ENCODE measurements at regions not wholly inside any gene's neighbourhood (a gene's known extent, or its start where the extent isn't known, plus 50 kb on each side); places are given as distances from the start of the nearest gene placed in this dataset.
"Not testable (repeated sequence)": the region's sequence is repeated elsewhere in the genome, so short reads cannot be mapped to it uniquely, and the experiment has no call there.

DNA sequence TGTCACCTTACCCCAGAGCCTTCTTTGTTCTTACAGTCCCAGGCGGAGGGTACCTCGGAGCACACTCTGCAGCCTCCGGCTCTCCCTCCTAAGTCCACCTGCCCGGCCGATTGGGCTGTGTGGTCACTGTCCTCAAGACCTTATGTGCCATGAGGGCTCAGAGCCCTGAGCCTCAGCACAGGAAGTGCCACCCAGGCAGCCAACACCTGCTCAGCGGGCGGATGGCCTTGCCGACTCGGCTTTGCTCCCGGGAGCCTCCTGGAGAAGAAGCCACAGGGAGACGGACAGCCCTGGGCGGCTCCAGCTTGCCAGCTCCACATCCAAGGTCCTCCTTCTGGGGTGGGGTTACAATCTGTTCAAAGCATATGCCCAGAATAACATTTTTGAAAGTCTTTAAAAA lies 4439.2 kb upstream of the TPTE start:
- TF ChIP-seq, protein P1, sequence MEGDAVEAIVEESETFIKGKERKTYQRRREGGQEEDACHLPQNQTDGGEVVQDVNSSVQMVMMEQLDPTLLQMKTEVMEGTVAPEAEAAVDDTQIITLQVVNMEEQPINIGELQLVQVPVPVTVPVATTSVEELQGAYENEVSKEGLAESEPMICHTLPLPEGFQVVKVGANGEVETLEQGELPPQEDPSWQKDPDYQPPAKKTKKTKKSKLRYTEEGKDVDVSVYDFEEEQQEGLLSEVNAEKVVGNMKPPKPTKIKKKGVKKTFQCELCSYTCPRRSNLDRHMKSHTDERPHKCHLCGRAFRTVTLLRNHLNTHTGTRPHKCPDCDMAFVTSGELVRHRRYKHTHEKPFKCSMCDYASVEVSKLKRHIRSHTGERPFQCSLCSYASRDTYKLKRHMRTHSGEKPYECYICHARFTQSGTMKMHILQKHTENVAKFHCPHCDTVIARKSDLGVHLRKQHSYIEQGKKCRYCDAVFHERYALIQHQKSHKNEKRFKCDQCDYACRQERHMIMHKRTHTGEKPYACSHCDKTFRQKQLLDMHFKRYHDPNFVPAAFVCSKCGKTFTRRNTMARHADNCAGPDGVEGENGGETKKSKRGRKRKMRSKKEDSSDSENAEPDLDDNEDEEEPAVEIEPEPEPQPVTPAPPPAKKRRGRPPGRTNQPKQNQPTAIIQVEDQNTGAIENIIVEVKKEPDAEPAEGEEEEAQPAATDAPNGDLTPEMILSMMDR (IDR thresholded peaks at IDR 0.05): not testable (repeated sequence)
- TF ChIP-seq POLR2A (IDR thresholded peaks at IDR 0.05): not testable (repeated sequence)
